Ascending aorta (tissue), 2 donors: ENCODE measurements at regions not wholly inside any gene's neighbourhood (a gene's known extent, or its start where the extent isn't known, plus 50 kb on each side); places are given as distances from the start of the nearest gene placed in this dataset.

Experiments
- DNase-seq, 2 donors: peaks; one replicate each; pipeline ENCODE4 v3.0.0-alpha.2; 2019; ENCODE audit warnings: low spot score in 2 of 2
- H3K27ac ChIP-seq, 2 donors: fragments of 200-600 bp; sonication (generic); one replicate each; pipeline ENCODE4 v1.5.1; 2016 to 2017; ENCODE audit warnings: mild to moderate bottlenecking in 1 of 2
- H3K27me3 ChIP-seq: fragments of 200-600 bp; sonication (generic); one replicate; pipeline ENCODE4 v1.5.1; 2017
- H3K36me3 ChIP-seq, 2 donors: fragments of 200-600 bp; sonication (generic); one replicate each; pipeline ENCODE4 v1.5.1; 2016
- H3K4me1 ChIP-seq, 2 donors: fragments of 200-600 bp; sonication (generic); one replicate each; pipeline ENCODE4 v1.5.1; 2016 to 2017; ENCODE audit warnings: mild to moderate bottlenecking in 1 of 2
- H3K4me3 ChIP-seq, 2 donors: fragments of 200-600 bp; sonication (generic); one replicate each; pipeline ENCODE4 v1.5.1; 2016 to 2017; ENCODE audit warnings: mild to moderate bottlenecking in 1 of 2
- H3K9me3 ChIP-seq, 2 donors: fragments of 200-600 bp; sonication (generic); one replicate each; pipeline ENCODE4 v1.5.1; 2016
- CTCF ChIP-seq, 3 experiments: fragments of 200-600 bp in 2 of 3; fragments of 450-650 bp in 1 of 3; sonication (generic) in 2 of 3; IDR thresholded peaks; one replicate each; pipeline ENCODE4 v1.5.1; 2016 to 2019; ENCODE audit warnings: antibody characterized with exemption in 3 of 3, mild to moderate bottlenecking in 1 of 3, moderate library complexity in 1 of 3
- intact Hi-C: fragments of 100-400 bp; cut with DNase I; formaldehyde crosslinking; loops from one replicate; pipeline ENCODE4 v1.15.1; 2023

DNA sequence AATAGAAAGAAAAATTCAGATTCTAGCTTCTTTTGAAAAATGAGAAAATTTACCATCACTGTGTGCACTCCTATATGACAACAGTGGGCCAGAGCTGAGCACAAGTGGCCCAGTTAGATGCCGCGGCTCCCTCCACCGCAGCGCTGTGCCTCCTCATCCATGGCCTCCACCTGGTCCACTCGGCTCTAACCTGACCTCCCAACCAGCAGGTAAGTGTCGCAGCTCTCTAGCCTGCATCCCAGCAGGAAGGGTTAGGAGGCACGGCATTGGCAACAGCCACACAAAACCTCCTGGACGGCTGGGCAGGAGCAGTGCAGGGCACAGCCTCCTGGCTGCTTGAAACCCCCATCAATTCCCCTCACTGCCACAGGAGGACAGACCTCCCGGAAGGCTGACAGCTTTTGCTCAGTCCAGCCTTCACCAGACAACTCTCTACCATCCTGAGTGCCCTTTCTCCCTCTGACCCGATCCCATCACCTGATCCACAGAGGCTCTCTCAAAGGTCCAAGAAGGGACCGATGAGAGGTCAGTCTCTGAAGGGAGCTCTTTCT, 76.1 kb downstream of the RPL27A start:
- intact Hi-C loops: no loop called here
- Histone ChIP-seq H3K4me3 (no peak overlapping the region), H3K27ac (peak overlapping the region; percentile 49 to 54), H3K9me3 (no peaks in the 10 kb centered on the region), H3K27me3 (no peaks in the 10 kb centered on the region), H3K4me1 (peaks cover 17 to 43% of the 10 kb centered on the region in 2 donors), H3K36me3 (no peaks in the 10 kb centered on the region)
- no peak for TF ChIP-seq CTCF (IDR thresholded peaks at IDR 0.05)
- no peak for DNase-seq

- peak overlapping the region; percentile 49 to 54 for H3K27ac ChIP-seq
- peaks cover 17 to 43% of the 10 kb centered on the region in 2 donors for H3K4me1 ChIP-seq
- intact Hi-C loops: no loop called here
- no peaks in the 10 kb centered on the region for H3K9me3 ChIP-seq
- no peak for TF ChIP-seq CTCF (IDR thresholded peaks at IDR 0.05)
- no peak for DNase-seq
- H3K36me3 ChIP-seq: no peaks in the 10 kb centered on the region
- no peak overlapping the region for H3K4me3 ChIP-seq
- no peaks in the 10 kb centered on the region for H3K27me3 ChIP-seq
Measured at GRCh38 chr11:8759634-8760033, 77.0 kb downstream of the RPL27A start.

GRCh38 chr11:8760896-8761295, 78.3 kb downstream of the RPL27A start:
- Histone ChIP-seq H3K4me3 (no peak overlapping the region), H3K27me3 (no peaks in the 10 kb centered on the region), H3K27ac (peak overlapping the region in 1 of 2 donors; percentile 41), H3K4me1 (peaks cover 17 to 50% of the 10 kb centered on the region in 2 donors), H3K9me3 (no peaks in the 10 kb centered on the region), H3K36me3 (no peaks in the 10 kb centered on the region)
- no peak for DNase-seq
- TF ChIP-seq CTCF (IDR thresholded peaks at IDR 0.05): no peak
- intact Hi-C loops: no loop called here

GRCh38 chr11:8763070-8763685, 80.6 kb downstream of the RPL27A start:
- Histone ChIP-seq H3K4me1 (peaks cover 19 to 56% of the 10 kb centered on the region in 2 donors), H3K9me3 (no peaks in the 10 kb centered on the region), H3K27me3 (no peaks in the 10 kb centered on the region), H3K36me3 (no peaks in the 10 kb centered on the region), H3K27ac (no peak overlapping the region), H3K4me3 (no peak overlapping the region)
- intact Hi-C loops: no loop called here
- TF ChIP-seq CTCF (IDR thresholded peaks at IDR 0.05): no peak
- DNase-seq: no peak

DNA sequence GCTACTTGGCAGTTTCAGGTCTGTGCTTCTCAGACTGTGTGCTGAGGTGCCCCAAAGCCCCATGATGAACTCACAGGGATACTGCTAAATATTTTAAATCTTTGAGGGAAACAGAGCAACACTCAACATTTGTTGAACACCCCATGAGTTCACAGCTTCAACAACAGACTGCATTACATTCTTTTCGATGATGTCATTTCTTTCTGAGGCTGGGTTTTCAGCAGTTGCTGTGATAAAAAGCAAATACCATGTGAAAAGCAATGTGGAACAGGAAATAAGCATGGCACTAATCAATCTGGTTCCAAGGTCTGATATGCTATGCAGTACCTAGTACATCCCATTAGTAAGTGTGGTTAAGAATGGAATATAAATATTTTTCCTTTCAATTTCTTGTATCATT, 82.7 kb downstream of the RPL27A start:
- Histone ChIP-seq H3K27ac (peak overlapping the region; percentile 61 to 80), H3K36me3 (no peaks in the 10 kb centered on the region), H3K27me3 (no peaks in the 10 kb centered on the region), H3K4me1 (peaks cover 14 to 59% of the 10 kb centered on the region in 2 donors), H3K9me3 (no peaks in the 10 kb centered on the region), H3K4me3 (no peak overlapping the region)
- TF ChIP-seq CTCF (IDR thresholded peaks at IDR 0.05): no peak
- no peak for DNase-seq
- intact Hi-C loops: no loop called here
